ENCODE measurements at regions not wholly inside any gene's neighbourhood (a gene's known extent, or its start where the extent isn't known, plus 50 kb on each side); places are given as distances from the start of the nearest gene placed in this dataset.

- DNase-seq: no peak
These were observed 105.3 kb upstream of the FOXG1 start for GRCh38 chr14:28661171-28661772.

- DNase-seq: no peak
These were observed 99.6 kb upstream of the FOXG1 start for GRCh38 chr14:28666961-28667360.

GRCh38 chr14:28671425-28671824 is 95.2 kb upstream of the FOXG1 start:
- no peak for DNase-seq

- DNase-seq: no peak
These were observed 93.5 kb upstream of the FOXG1 start for GRCh38 chr14:28673056-28673455.

- DNase-seq: peak; percentile 1
These were observed 90.1 kb upstream of the FOXG1 start for GRCh38 chr14:28676479-28676878.

GRCh38 chr14:28677381-28677780 is 89.2 kb upstream of the FOXG1 start:
- DNase-seq: no peak

- DNase-seq: no peak
These were observed 87.7 kb upstream of the FOXG1 start for GRCh38 chr14:28678887-28679286.

- no peak for DNase-seq
These were observed 84.9 kb upstream of the FOXG1 start for GRCh38 chr14:28681681-28682080.

GRCh38 chr14:28690029-28690692 is 76.4 kb upstream of the FOXG1 start:
- DNase-seq: no peak

- DNase-seq: no peak
These were observed 71.5 kb upstream of the FOXG1 start for GRCh38 chr14:28695109-28695508.

- no peak for DNase-seq
These were observed 64.9 kb upstream of the FOXG1 start for GRCh38 chr14:28701733-28702132.

- DNase-seq: no peak
These were observed 63.1 kb upstream of the FOXG1 start for GRCh38 chr14:28703482-28703881.

GRCh38 chr14:28704153-28704552 is 62.4 kb upstream of the FOXG1 start:
- no peak for DNase-seq

- no peak for DNase-seq
These were observed 58.8 kb upstream of the FOXG1 start for GRCh38 chr14:28707814-28708213.

- DNase-seq: no peak
These were observed 56.8 kb upstream of the FOXG1 start for GRCh38 chr14:28709571-28710305.
